C4-2B (cell line): ENCODE measurements at regions not wholly inside any gene's neighbourhood (a gene's known extent, or its start where the extent isn't known, plus 50 kb on each side); places are given as distances from the start of the nearest gene placed in this dataset.

Source experiments
- ZFX ChIP-seq: fragments of 450-650 bp; IDR thresholded peaks from 2 replicates; pipeline ENCODE4 v1.6.1; 2017
- TF ChIP-seq, protein P1 (sequence below): fragments of 450-650 bp; conservative IDR thresholded peaks from 2 replicates; pipeline ENCODE4 v1.5.1; 2017; ENCODE audit warnings: mild to moderate bottlenecking

DNA sequence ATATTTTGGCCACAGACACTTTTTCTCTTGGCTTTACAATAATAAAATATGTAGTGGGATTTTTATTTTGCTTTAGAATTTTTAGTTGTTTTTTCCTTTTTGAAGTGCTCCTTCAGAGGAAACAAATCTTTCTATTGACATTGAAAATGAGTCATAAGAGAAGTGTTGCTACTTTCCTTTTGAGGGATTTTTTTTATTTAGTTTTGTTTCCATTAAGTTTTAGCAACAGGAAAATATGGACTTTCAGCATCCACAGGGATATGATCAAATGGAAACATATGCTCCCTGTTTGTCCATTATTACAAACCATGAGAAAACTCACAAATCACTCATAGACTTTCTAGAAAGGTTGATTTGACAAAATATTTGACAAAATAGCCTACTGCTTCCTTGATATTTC lies 65.3 kb upstream of the BMP2 start:
- TF ChIP-seq, protein P1, sequence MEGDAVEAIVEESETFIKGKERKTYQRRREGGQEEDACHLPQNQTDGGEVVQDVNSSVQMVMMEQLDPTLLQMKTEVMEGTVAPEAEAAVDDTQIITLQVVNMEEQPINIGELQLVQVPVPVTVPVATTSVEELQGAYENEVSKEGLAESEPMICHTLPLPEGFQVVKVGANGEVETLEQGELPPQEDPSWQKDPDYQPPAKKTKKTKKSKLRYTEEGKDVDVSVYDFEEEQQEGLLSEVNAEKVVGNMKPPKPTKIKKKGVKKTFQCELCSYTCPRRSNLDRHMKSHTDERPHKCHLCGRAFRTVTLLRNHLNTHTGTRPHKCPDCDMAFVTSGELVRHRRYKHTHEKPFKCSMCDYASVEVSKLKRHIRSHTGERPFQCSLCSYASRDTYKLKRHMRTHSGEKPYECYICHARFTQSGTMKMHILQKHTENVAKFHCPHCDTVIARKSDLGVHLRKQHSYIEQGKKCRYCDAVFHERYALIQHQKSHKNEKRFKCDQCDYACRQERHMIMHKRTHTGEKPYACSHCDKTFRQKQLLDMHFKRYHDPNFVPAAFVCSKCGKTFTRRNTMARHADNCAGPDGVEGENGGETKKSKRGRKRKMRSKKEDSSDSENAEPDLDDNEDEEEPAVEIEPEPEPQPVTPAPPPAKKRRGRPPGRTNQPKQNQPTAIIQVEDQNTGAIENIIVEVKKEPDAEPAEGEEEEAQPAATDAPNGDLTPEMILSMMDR = no peak
- TF ChIP-seq ZFX = no peak
